NCI-H146 treated with DMSO at 0.1 percent for 48 hours (cell line): ENCODE measurements at regions not wholly inside any gene's neighbourhood (a gene's known extent, or its start where the extent isn't known, plus 50 kb on each side); places are given as distances from the start of the nearest gene placed in this dataset.

Source experiments
- DNase-seq: peaks from one replicate; lab custom pipeline; 2025; ENCODE audit not compliant: unreplicated experiment; lab: John Stamatoyannopoulos, UW

DNA sequence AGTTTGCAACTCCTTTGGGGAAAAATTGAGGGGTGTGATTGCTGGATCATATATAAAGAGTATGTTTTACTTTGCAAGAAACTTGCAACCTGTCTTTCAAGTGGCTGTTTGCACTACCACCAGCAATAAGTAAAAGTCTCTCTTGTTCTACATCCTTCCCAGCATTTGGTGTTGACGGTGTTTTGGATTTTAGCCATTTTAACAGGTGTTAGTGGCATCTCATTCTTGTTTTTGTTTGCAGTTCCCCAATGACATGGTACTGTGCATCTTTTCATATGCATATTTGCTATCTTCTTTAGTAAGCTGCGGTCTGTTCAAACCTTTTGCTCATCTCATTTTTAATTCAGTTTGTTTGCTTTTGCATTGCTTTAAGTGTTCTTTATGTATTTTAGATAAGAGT lies 535.5 kb downstream of the LRRIQ3 start:
- peak; percentile 24 for DNase-seq

- DNase-seq, result no peak
Measured at GRCh38 chr1:73659136-73659535, 538.8 kb downstream of the LRRIQ3 start.

- DNase-seq, result no peak
Measured at GRCh38 chr1:73654714-73655113, 543.3 kb downstream of the LRRIQ3 start.

- DNase-seq, result no peak
Measured at GRCh38 chr1:73644198-73644597, 553.8 kb downstream of the LRRIQ3 start.

DNA sequence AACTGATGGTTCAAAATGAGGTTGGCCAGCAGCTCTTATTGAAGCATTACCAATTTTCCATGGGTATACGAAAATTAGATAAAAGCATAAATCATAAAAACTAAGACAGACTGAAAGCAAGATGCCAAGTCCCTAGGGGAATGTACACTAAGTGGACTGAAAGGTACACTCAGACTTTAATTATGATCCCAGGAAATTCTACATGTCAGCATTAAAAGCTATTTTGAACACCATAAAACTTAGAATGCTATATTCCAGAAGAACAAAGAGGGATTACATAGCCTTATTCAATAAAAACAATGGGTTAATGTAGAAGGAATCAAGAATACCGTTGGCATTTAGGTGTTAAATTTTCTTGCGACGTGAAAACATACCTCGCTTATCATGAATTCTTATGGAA lies 558.5 kb downstream of the LRRIQ3 start:
- no peak for DNase-seq

DNA sequence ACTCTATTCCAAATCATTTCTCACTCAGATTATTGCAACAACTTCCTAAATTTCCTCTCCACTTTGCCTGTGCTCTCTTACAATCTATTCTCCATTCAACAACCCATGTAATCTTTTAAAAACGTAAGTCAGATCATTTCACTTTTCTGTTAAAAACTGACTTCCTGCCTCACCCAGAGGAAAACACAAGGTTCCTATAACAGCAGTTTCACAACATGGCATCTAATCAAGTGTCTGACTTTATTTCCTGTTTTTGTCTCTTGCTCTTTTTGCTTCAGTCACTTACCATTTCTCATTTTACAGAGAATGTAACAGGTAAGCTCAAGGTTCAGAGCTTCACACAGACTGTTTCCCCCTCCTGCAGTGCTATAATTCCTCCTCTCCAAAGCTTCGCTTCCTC lies 560.7 kb downstream of the LRRIQ3 start:
- DNase-seq, result no peak

- peak; percentile 3 for DNase-seq
Measured at GRCh38 chr1:73635021-73635420, 563.0 kb downstream of the LRRIQ3 start.

GRCh38 chr1:73627723-73628122 lies 570.3 kb downstream of the LRRIQ3 start:
- no peak for DNase-seq

- DNase-seq, result no peak
Measured at GRCh38 chr1:73626326-73626725, 571.6 kb downstream of the LRRIQ3 start.

DNA sequence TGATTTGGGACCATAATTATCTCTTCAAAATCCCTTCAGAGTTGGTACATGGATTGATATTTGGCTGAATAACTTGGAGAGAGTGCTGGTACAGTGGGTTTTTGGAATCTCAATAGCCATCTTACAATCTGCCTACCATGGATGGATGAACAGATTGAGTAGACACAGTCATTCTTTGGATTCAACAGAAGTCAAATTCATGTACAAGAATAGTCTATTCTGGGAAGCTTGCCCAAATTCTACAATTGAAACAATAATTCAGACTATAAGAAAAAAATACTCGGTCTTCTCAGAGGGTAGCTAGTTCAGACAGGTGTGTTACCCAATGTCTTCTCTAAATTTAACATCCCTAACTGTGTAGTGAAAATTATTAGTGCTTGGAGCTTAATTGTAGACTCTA lies 574.0 kb downstream of the LRRIQ3 start:
- DNase-seq, result no peak

DNA sequence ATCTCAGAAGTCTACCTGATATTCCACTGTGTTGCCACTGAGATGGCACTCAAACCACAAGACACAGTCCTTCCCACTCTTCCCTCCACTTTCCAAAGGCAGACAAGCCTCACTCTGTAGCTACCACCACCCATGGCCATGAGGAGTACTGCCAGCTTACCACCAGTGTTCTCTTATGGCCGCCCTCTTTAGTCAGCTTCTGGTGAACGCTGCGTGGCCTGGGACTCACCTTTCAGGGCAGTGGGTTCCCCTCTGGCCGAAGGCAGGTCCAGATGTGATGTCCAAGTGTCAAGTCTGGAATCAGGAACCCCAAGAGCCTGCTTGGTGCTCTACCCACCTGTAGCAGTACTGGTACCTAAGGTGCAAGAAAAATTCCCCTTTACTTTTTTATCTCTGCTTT lies 580.8 kb downstream of the LRRIQ3 start:
- no peak for DNase-seq

DNA sequence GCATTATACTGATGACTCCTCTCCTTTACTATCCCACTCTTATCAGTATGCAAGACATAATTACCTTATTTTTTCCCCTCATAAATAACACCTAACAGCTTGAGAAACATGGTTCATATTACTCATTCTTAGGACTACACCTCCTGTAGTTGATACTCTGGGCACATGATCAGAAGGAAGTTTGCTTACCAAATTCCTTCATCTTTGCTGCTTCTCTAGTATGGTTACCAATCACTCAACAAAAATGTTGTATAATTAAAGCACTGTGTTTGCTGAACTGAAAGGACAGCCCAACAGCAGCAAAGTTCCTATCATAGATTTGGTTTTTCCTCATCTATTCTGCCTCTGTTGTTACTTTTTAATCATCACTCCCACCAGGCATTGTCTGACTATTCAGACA lies 586.3 kb downstream of the LRRIQ3 start:
- no peak for DNase-seq

- no peak for DNase-seq
Measured at GRCh38 chr1:73604739-73605138, 593.2 kb downstream of the LRRIQ3 start.

- DNase-seq, result no peak
Measured at GRCh38 chr1:73604211-73604610, 593.8 kb downstream of the LRRIQ3 start.

DNA sequence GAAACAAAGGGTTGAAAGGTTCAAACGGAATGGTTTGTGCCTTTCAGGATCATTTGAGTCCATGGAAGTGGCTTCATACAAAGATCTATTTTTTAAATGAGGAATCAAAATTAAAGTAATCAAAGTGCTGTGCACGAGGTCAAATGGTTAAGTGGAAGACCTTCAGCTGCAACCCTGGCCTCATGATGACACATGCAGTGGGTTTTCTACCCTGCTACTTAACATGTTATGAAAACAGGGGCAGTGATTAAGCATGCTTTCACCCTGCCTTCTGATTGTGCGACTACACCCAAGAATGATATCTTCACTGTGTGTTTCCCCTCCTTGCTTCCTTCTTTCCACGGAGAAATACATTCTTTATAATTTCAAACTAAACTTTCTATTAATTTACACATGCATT lies 604.2 kb downstream of the LRRIQ3 start:
- no peak for DNase-seq

GRCh38 chr1:73593364-73593763 lies 604.6 kb downstream of the LRRIQ3 start:
- DNase-seq, result no peak

DNA sequence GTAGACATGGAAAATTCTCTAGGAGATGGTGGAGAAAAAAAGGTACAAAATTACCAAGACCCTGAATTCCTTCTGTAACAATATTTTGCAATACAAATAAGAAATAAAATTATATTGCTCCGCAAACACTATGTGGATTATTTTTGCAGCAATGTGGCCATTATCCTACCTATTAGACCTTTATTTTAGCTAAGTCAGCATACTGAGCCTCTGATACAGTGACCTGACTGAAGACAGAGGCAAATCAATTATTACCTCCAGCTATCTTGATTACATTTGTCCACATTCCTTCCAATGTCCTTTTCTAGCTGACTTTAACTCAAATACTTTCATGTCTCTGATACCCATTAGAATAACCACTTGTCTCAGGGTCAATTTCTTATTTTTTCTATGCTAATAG lies 610.9 kb downstream of the LRRIQ3 start:
- no peak for DNase-seq

DNA sequence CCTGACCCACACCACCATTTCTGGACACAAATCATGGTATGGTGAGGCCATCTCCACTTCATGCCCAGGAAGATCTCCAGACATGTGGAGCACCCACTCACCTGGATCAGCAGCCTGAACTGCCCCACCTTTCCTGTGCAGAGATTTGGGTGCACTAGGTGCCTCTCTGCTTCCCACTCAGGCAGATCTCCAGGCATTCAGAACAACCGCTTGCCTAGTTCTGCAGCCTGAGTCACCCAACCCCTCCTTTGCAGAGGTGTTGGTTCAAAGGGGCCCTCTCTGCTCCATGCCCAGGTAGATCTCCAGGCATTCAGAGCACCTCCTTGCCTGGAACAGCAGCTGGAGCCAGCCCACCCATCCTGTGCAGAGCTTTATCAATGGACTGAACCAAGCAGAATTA lies 620.8 kb downstream of the LRRIQ3 start:
- no peak for DNase-seq

DNA sequence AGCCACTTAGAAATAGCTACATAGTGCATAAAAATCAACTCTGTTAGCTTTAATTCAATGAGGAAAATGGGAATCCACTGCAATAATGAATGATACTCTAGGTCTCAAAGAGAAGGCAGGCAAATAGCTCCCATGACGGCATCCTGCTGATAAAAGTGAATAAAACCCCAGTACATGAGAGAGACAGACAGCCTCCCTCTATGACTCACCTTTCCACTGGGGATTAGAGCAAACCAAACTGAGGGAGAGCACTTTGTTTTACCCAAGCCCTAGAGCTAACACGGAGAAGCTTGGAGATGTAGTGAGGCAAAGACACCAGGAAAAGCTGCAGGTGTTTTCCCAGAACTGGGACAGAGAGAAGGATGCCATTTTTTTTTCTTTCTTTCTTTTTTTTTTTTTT lies 621.9 kb downstream of the LRRIQ3 start:
- DNase-seq, result no peak

DNA sequence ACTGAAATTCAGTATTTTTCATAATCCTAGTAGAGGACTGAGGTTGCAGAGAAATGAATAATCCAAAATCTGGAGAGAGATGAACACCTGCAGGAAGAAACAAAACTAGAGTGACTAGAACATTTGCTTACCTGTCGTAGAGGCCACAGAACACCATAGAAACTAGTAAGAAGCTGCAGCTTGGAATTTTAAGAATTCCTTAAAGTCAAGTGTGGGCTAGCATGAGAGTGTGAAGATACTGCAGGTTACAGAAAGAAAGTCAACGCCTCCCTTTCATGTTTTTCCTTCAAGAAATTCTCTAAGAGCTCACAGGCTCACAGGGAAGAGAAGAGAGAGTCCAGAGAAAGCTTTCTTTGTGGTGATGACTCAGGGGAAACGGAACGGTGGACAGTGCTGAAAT lies 633.7 kb downstream of the LRRIQ3 start:
- no peak for DNase-seq

DNA sequence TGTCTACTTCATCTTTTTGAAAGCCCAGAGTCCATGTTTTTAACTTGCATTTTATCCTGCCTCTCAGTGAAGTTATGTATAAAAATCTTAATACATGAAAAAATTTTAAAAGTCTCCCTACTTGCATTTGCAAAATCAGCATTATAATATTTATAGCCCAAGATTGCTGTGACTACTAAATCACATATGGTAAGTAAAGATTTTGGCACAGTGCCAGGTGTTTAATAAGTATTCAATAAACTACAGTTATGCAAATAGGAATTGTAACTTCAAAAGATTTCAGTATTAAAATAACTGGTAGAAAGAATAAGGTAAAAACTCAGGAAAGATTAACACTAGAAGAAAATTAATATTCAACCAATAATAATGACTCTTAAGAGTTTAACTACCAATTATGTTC lies 641.7 kb downstream of the LRRIQ3 start:
- no peak for DNase-seq

DNA sequence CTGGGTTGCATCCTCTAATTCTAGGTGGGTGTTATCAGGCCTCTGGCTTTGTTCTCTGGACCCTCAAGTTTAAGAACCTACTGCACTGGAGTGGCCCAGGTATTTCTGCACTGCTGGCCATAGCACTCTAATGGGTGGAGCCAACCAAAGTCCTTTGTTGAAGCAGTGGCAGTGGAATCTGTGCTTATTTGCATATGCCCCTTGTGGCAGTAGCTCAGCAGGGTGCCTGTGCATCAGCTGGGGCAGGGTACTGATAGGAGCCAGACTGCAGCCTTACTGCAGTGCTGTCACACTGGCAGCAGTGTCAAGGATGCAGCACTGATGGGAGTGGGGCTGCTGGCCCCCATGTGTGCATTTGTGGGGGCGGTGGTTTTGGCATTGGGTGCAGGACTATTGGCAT lies 660.6 kb downstream of the LRRIQ3 start:
- no peak for DNase-seq

GRCh38 chr1:73517603-73518191 lies 680.3 kb downstream of the LRRIQ3 start:
- no peak for DNase-seq

DNA sequence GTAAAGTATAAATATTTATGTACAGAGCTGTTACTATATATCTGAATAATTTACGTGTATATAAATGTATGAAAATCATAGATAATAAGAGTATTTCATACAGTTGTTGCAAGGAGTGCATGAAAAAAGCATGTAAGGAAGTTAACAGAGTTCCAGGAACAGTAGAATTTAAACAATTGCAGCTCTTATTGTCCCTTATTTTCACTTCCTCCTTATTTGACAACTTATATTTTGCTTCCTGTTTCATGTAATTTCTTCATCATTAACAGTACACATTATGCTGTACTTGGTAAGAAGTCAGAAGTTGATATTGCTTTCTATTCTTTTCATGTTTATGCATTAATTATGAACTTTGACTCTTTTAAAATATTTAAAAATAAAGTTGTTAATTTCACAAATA lies 681.5 kb downstream of the LRRIQ3 start:
- DNase-seq, result no peak
